COR-L47 (cell line): ENCODE measurements at regions not wholly inside any gene's neighbourhood (a gene's known extent, or its start where the extent isn't known, plus 50 kb on each side); places are given as distances from the start of the nearest gene placed in this dataset.

ENCODE experiments used
- DNase-seq: peaks from one replicate; lab custom pipeline; 2025; lab: John Stamatoyannopoulos, UW

GRCh38 chr6:81694855-81695254, 57.6 kb downstream of the TENT5A start:
- no peak for DNase-seq

GRCh38 chr6:81694207-81694606, 58.3 kb downstream of the TENT5A start:
- DNase-seq: no peak

- DNase-seq: no peak
These were observed 59.2 kb downstream of the TENT5A start for GRCh38 chr6:81693266-81693665.

GRCh38 chr6:81690073-81690472, 62.4 kb downstream of the TENT5A start:
- no peak for DNase-seq

- DNase-seq: no peak
These were observed 62.9 kb downstream of the TENT5A start for GRCh38 chr6:81689580-81689979.

GRCh38 chr6:81683912-81684311, 68.6 kb downstream of the TENT5A start:
- DNase-seq: no peak

- no peak for DNase-seq
These were observed 69.4 kb downstream of the TENT5A start for GRCh38 chr6:81682858-81683620.

- DNase-seq: no peak
These were observed 70.2 kb downstream of the TENT5A start for GRCh38 chr6:81682235-81682795.

GRCh38 chr6:81669445-81669844, 83.0 kb downstream of the TENT5A start:
- DNase-seq: no peak

GRCh38 chr6:81668615-81669047, 83.8 kb downstream of the TENT5A start:
- DNase-seq: no peak

- DNase-seq: no peak
These were observed 86.0 kb downstream of the TENT5A start for GRCh38 chr6:81666481-81666880.

- DNase-seq: no peak
These were observed 96.2 kb downstream of the TENT5A start for GRCh38 chr6:81656231-81656630.

- DNase-seq: no peak
These were observed 96.8 kb downstream of the TENT5A start for GRCh38 chr6:81655696-81656095.

- no peak for DNase-seq
These were observed 104.0 kb downstream of the TENT5A start for GRCh38 chr6:81648502-81648901.

GRCh38 chr6:81643156-81643555, 109.3 kb downstream of the TENT5A start:
- no peak for DNase-seq

- DNase-seq: no peak
These were observed 111.6 kb downstream of the TENT5A start for GRCh38 chr6:81640891-81641290.

GRCh38 chr6:81640126-81640525, 112.4 kb downstream of the TENT5A start:
- DNase-seq: no peak

- no peak for DNase-seq
These were observed 114.1 kb downstream of the TENT5A start for GRCh38 chr6:81638366-81638765.

- DNase-seq: no peak
These were observed 115.4 kb downstream of the TENT5A start for GRCh38 chr6:81636930-81637568.

- DNase-seq: no peak
These were observed 118.2 kb downstream of the TENT5A start for GRCh38 chr6:81634155-81634880.

- no peak for DNase-seq
These were observed 119.1 kb downstream of the TENT5A start for GRCh38 chr6:81633391-81633790.

- no peak for DNase-seq
These were observed 121.8 kb downstream of the TENT5A start for GRCh38 chr6:81630719-81631118.

- DNase-seq: no peak
These were observed 127.3 kb downstream of the TENT5A start for GRCh38 chr6:81625216-81625615.
